ENCODE measurements at regions not wholly inside any gene's neighbourhood (a gene's known extent, or its start where the extent isn't known, plus 50 kb on each side); places are given as distances from the start of the nearest gene placed in this dataset.

- DNase-seq (ENCODE audit: low spot score): no peak
- Mint-ChIP-seq H3K9me3 (no peaks in the 10 kb centered on the region), H3K27ac (no peak overlapping the region), H3K4me1 (ENCODE audit: low read depth) (no peaks in the 10 kb centered on the region), H3K36me3 (ENCODE audit: low read depth) (no peaks in the 10 kb centered on the region), H3K4me3 (no peak overlapping the region), H3K27me3 (ENCODE audit: low read depth) (no peaks in the 10 kb centered on the region)
Measured at GRCh38 chr2:53312721-53313120, 454.9 kb upstream of the CHAC2 start.

GRCh38 chr2:53312181-53312580 is 455.4 kb upstream of the CHAC2 start:
- no peaks in the 10 kb centered on the region for H3K36me3 Mint-ChIP-seq (ENCODE audit: low read depth)
- no peaks in the 10 kb centered on the region for H3K4me1 Mint-ChIP-seq (ENCODE audit: low read depth)
- no peaks in the 10 kb centered on the region for H3K27me3 Mint-ChIP-seq (ENCODE audit: low read depth)
- no peak overlapping the region for H3K27ac Mint-ChIP-seq
- DNase-seq (ENCODE audit: low spot score): no peak
- H3K9me3 Mint-ChIP-seq: no peaks in the 10 kb centered on the region
- H3K4me3 Mint-ChIP-seq: no peak overlapping the region

- Mint-ChIP-seq H3K36me3 (ENCODE audit: low read depth) (no peaks in the 10 kb centered on the region), H3K4me1 (ENCODE audit: low read depth) (no peaks in the 10 kb centered on the region), H3K27ac (no peak overlapping the region), H3K4me3 (no peak overlapping the region), H3K9me3 (no peaks in the 10 kb centered on the region), H3K27me3 (ENCODE audit: low read depth) (no peaks in the 10 kb centered on the region)
- DNase-seq (ENCODE audit: low spot score): no peak
Measured at GRCh38 chr2:53303012-53303578, 464.5 kb upstream of the CHAC2 start.

- no peaks in the 10 kb centered on the region for H3K36me3 Mint-ChIP-seq (ENCODE audit: low read depth)
- DNase-seq (ENCODE audit: low spot score): no peak
- no peaks in the 10 kb centered on the region for H3K9me3 Mint-ChIP-seq
- H3K4me3 Mint-ChIP-seq: no peak overlapping the region
- no peaks in the 10 kb centered on the region for H3K4me1 Mint-ChIP-seq (ENCODE audit: low read depth)
- H3K27me3 Mint-ChIP-seq (ENCODE audit: low read depth): no peaks in the 10 kb centered on the region
- no peak overlapping the region for H3K27ac Mint-ChIP-seq
Measured at GRCh38 chr2:53302455-53302854, 465.1 kb upstream of the CHAC2 start.

- Mint-ChIP-seq H3K9me3 (peaks cover under 1% of the 10 kb centered on the region), H3K27ac (no peak overlapping the region), H3K36me3 (ENCODE audit: low read depth) (no peaks in the 10 kb centered on the region), H3K4me3 (no peak overlapping the region), H3K4me1 (ENCODE audit: low read depth) (no peaks in the 10 kb centered on the region), H3K27me3 (ENCODE audit: low read depth) (no peaks in the 10 kb centered on the region)
- no peak for DNase-seq (ENCODE audit: low spot score)
Measured at GRCh38 chr2:53289309-53290006, 478.1 kb upstream of the CHAC2 start.

GRCh38 chr2:53286345-53286744 is 481.3 kb upstream of the CHAC2 start:
- H3K27me3 Mint-ChIP-seq (ENCODE audit: low read depth): no peaks in the 10 kb centered on the region
- no peak overlapping the region for H3K27ac Mint-ChIP-seq
- no peaks in the 10 kb centered on the region for H3K9me3 Mint-ChIP-seq
- DNase-seq (ENCODE audit: low spot score): no peak
- H3K4me1 Mint-ChIP-seq (ENCODE audit: low read depth): no peaks in the 10 kb centered on the region
- no peak overlapping the region for H3K4me3 Mint-ChIP-seq
- no peaks in the 10 kb centered on the region for H3K36me3 Mint-ChIP-seq (ENCODE audit: low read depth)

- no peak overlapping the region for H3K4me3 Mint-ChIP-seq
- H3K27me3 Mint-ChIP-seq (ENCODE audit: low read depth): no peaks in the 10 kb centered on the region
- H3K4me1 Mint-ChIP-seq (ENCODE audit: low read depth): no peaks in the 10 kb centered on the region
- no peak overlapping the region for H3K27ac Mint-ChIP-seq
- DNase-seq (ENCODE audit: low spot score): no peak
- H3K36me3 Mint-ChIP-seq (ENCODE audit: low read depth): no peaks in the 10 kb centered on the region
- H3K9me3 Mint-ChIP-seq: no peaks in the 10 kb centered on the region
Measured at GRCh38 chr2:53275743-53276142, 491.9 kb upstream of the CHAC2 start.

GRCh38 chr2:53268626-53269025 is 499.0 kb upstream of the CHAC2 start:
- H3K36me3 Mint-ChIP-seq (ENCODE audit: low read depth): no peaks in the 10 kb centered on the region
- no peak for DNase-seq (ENCODE audit: low spot score)

GRCh38 chr2:53268086-53268485 is 499.5 kb upstream of the CHAC2 start:
- no peaks in the 10 kb centered on the region for H3K36me3 Mint-ChIP-seq (ENCODE audit: low read depth)
- no peak overlapping the region for H3K4me3 Mint-ChIP-seq
- no peaks in the 10 kb centered on the region for H3K4me1 Mint-ChIP-seq (ENCODE audit: low read depth)
- peaks cover 8% of the 10 kb centered on the region for H3K9me3 Mint-ChIP-seq
- no peak overlapping the region for H3K27ac Mint-ChIP-seq
- no peak for DNase-seq (ENCODE audit: low spot score)
- H3K27me3 Mint-ChIP-seq (ENCODE audit: low read depth): no peaks in the 10 kb centered on the region

More at GRCh38 chr2:53268626-53269025, 499.0 kb upstream of the CHAC2 start:
- H3K27ac Mint-ChIP-seq: no peak overlapping the region
- H3K27me3 Mint-ChIP-seq (ENCODE audit: low read depth): no peaks in the 10 kb centered on the region
- no peaks in the 10 kb centered on the region for H3K4me1 Mint-ChIP-seq (ENCODE audit: low read depth)
- peaks cover 8% of the 10 kb centered on the region for H3K9me3 Mint-ChIP-seq
- no peak overlapping the region for H3K4me3 Mint-ChIP-seq

- no peak overlapping the region for H3K27ac Mint-ChIP-seq
- H3K4me1 Mint-ChIP-seq (ENCODE audit: low read depth): no peaks in the 10 kb centered on the region
- no peaks in the 10 kb centered on the region for H3K27me3 Mint-ChIP-seq (ENCODE audit: low read depth)
- peaks cover 8% of the 10 kb centered on the region for H3K9me3 Mint-ChIP-seq
- DNase-seq (ENCODE audit: low spot score): no peak
- no peaks in the 10 kb centered on the region for H3K36me3 Mint-ChIP-seq (ENCODE audit: low read depth)
- no peak overlapping the region for H3K4me3 Mint-ChIP-seq
Measured at GRCh38 chr2:53265544-53266299, 501.9 kb upstream of the CHAC2 start.

- Mint-ChIP-seq H3K27me3 (ENCODE audit: low read depth) (no peaks in the 10 kb centered on the region), H3K36me3 (ENCODE audit: low read depth) (no peaks in the 10 kb centered on the region), H3K4me3 (no peak overlapping the region), H3K4me1 (ENCODE audit: low read depth) (no peaks in the 10 kb centered on the region), H3K27ac (no peak overlapping the region), H3K9me3 (peaks cover 12% of the 10 kb centered on the region)
- no peak for DNase-seq (ENCODE audit: low spot score)
Measured at GRCh38 chr2:53260568-53260967, 507.0 kb upstream of the CHAC2 start.

- no peak for DNase-seq (ENCODE audit: low spot score)
- H3K4me3 Mint-ChIP-seq: no peak overlapping the region
- H3K9me3 Mint-ChIP-seq: peaks cover 11% of the 10 kb centered on the region
- H3K27ac Mint-ChIP-seq: no peak overlapping the region
- H3K36me3 Mint-ChIP-seq (ENCODE audit: low read depth): no peaks in the 10 kb centered on the region
- H3K4me1 Mint-ChIP-seq (ENCODE audit: low read depth): no peaks in the 10 kb centered on the region
- H3K27me3 Mint-ChIP-seq (ENCODE audit: low read depth): no peaks in the 10 kb centered on the region
Measured at GRCh38 chr2:53259395-53260009, 508.1 kb upstream of the CHAC2 start.

GRCh38 chr2:53257287-53257686 is 510.3 kb upstream of the CHAC2 start:
- Mint-ChIP-seq H3K9me3 (peaks cover 5% of the 10 kb centered on the region), H3K27ac (no peak overlapping the region), H3K36me3 (ENCODE audit: low read depth) (no peaks in the 10 kb centered on the region)

GRCh38 chr2:53253244-53253643 is 514.4 kb upstream of the CHAC2 start:
- no peak for DNase-seq (ENCODE audit: low spot score)
- Mint-ChIP-seq H3K4me3 (no peak overlapping the region), H3K4me1 (ENCODE audit: low read depth) (no peaks in the 10 kb centered on the region), H3K9me3 (no peaks in the 10 kb centered on the region), H3K27me3 (ENCODE audit: low read depth) (no peaks in the 10 kb centered on the region), H3K27ac (no peak overlapping the region), H3K36me3 (ENCODE audit: low read depth) (no peaks in the 10 kb centered on the region)

More at GRCh38 chr2:53257287-53257686, 510.3 kb upstream of the CHAC2 start:
- no peaks in the 10 kb centered on the region for H3K27me3 Mint-ChIP-seq (ENCODE audit: low read depth)
- no peak overlapping the region for H3K4me3 Mint-ChIP-seq
- no peaks in the 10 kb centered on the region for H3K4me1 Mint-ChIP-seq (ENCODE audit: low read depth)
- DNase-seq (ENCODE audit: low spot score): no peak
